Hippocampal formation (tissue), 2 donors: ENCODE measurements at regions not wholly inside any gene's neighbourhood (a gene's known extent, or its start where the extent isn't known, plus 50 kb on each side); places are given as distances from the start of the nearest gene placed in this dataset.
"Not testable (repeated sequence)": the region's sequence is repeated elsewhere in the genome, so short reads cannot be mapped to it uniquely, and the experiment has no call there.

Source experiments
- DNase-seq, 2 donors: peaks; one replicate each; lab custom pipeline; 2025; lab: John Stamatoyannopoulos, UW

- DNase-seq: no peak
Measured at GRCh38 chr10:63783882-63784281, 262.7 kb downstream of the REEP3 start.

DNA sequence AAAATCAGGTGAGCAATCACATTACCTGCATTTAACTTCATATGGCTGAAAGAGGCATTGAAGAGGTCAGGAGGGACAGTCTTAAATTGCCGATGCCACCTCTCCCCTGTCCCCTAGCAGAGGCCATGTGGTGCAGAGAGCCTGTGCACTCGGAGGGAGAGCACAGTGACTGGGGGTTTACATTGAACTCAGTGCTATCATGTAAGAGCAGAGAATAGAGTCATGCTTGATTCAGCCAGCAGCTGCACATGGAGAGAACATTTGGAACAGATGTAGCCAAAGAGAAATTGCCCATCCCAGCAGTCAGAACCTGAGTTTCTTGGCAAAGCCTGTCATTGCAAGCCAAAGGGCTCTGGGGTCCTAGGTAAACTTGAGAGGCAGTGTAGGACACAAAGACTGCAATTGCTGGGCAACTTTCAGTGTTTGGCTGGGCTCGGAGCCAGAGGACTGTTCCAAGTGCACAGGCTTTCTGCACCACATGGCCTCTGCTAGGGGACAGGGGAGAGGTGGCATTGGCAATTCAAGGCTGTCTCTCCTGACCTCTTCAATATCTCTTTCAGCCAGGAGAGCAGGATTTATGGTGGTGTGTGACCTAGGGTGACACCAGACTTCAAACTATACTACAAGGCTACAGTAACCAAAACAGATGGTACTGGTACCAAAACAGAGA, 267.1 kb downstream of the REEP3 start:
- no peak for DNase-seq

DNA sequence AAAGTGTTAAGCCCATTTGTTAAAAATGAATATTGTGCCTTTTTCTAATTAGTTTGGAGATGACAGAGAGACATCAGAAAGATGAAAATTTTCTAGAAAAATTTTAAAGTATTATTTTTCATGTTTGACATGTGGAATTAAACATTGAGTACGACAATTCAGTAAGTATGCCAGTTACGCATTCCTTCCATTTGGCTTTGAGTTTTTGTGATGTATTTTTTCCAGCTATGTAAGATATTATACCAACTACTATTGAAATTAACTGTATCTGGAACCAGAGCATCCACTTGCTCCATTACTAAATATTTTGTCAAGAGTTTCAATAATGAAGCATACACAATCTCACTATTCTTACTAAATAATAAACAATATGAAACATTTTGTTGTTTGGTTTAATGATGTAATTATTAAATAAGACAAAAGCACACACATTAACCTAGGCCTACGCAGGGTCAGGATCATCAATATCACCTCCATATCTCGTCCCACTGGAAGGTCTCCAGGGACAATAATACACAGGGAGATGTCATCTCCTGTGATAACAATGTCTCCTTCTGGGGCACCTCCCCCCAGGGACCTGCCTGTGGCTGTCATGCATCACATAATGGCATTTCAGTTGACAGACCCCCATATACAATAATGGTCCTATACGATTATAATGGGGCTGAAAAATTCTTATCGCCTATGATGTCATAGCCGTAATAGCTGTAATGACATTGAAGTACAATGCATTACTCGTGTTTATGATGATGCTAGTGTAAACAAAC, 274.1 kb downstream of the REEP3 start:
- no peak for DNase-seq

GRCh38 chr10:63798599-63799498, 277.6 kb downstream of the REEP3 start:
- no peak for DNase-seq

DNA sequence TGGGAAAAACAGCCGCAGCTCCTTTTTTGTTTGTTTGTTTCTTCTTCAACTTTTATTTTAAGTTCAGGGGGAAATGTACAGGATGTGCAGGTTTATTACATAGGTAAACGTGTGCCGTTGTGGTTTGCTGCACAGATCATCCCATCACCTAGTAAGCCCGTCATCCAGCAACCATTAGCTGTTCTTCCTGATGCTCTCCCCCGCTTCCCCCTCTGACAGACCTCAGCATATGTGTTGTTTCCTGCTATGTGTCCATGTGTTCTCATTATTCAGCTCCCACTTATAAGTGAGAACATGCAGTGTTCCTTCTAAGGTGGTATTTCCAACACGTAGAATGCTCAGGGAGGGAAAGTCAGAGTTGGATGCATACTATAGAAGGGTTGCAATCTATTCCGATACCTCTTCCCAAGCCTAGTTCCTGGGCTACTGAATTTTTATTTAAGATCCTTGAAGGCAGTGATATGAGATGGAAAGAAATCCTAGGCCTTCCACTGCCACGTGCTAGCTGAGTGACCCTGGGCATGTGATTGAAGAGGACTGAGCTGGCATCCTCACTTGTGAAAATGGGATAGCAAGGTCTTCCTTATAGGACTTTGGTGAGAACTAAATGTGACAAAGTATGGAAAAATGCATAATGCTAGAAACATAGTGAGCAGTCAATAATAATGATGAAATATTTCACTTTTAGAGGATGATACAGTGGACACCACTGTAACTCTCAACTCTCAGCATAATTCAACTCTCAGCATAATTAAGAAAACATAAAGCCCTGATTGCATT, 278.5 kb downstream of the REEP3 start:
- no peak for DNase-seq

GRCh38 chr10:63801166-63801565, 280.0 kb downstream of the REEP3 start:
- no peak for DNase-seq

GRCh38 chr10:63806330-63806729, 285.1 kb downstream of the REEP3 start:
- DNase-seq: no peak

GRCh38 chr10:63812501-63812900, 291.3 kb downstream of the REEP3 start:
- no peak for DNase-seq

DNA sequence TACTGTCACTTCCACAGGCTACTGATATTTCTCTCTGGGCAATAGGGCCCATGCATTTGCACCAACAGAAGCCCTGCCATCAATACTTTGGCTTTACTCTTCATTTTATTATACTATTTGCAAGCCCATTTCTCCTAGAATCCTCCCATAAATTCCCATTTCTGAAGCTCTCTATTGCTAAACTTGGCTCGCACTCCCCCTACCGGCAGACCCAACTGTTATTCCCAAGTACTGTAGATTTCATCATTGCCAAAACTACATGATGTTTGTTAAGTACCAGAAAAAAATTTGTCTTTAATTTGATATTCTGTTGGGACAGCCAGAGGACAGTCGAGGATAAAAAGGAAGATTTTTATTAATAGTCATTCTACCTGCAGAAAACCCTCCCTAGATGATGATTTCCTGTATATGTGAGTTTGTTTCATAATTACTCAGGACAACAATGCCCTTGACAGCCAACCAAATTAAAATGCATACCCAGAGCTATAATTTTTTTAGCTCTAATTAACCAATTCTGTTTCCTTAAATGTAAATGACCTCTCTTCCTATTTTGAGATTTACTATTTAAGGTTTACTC, 298.6 kb downstream of the REEP3 start:
- DNase-seq: peak; percentile 18 to 32

GRCh38 chr10:63822496-63822895, 301.3 kb downstream of the REEP3 start:
- no peak for DNase-seq

DNA sequence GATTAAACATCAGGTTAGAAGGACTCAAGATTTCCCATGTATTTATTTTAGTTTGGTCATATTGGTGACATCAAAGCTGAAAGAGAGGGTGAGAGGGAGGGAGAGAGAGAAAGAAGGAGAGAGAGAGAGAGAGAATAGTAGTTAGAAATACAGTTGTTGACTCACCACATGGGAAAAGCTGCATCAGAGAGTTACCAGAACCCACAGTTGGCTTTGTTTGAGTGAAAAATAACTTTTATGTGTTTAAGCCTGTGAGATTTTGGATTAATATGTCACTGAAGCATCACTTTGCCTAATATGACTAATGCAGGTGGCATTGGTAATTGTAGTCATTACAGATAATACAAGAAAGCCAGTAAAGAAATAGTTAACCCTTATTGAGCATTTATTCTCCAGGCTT, 303.9 kb downstream of the REEP3 start:
- DNase-seq: no peak

DNA sequence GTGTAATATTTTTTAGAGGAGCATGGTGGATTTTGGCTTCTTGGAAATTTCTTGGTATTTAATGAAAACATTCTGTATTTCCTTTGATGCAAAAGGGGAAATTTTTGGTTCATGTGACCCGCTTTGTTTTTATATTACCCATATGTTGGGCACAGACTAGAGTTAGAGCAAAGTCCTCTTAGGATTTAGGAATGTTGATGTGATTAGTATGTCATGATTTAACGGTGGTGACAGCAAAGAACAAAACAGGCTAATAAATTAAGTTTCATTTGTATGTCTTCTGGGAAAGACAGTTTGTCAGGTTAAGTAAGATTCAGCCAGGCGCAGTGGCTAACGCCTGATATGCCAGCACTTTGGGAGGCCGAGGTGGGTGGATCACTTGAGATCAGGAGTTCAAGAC, 304.6 kb downstream of the REEP3 start:
- DNase-seq: no peak

DNA sequence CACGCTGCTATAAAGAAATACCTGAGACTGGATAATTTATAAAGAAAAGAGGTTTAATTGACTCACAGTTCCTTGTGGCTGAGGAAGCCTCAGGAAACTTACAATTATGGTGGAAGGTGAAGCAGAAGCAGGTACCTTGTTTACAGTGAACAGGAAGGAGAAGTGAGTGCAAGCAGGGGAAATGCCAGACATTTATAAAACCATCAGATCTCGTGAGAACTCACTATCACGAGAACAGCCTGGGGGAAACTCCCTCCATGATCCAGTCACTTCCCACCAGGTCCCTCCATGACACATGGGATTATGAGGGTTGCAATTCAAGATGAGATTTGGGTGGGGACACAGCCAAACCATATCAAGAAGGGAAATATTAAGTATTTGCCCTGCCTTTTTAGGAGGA, 305.8 kb downstream of the REEP3 start:
- DNase-seq: not testable (repeated sequence)

- no peak for DNase-seq
Measured at GRCh38 chr10:63829020-63829419, 307.8 kb downstream of the REEP3 start.

GRCh38 chr10:63829573-63830149, 308.5 kb downstream of the REEP3 start:
- no peak for DNase-seq

- no peak for DNase-seq
Measured at GRCh38 chr10:63832686-63833085, 311.5 kb downstream of the REEP3 start.

- no peak for DNase-seq
Measured at GRCh38 chr10:63833411-63834060, 312.3 kb downstream of the REEP3 start.

DNA sequence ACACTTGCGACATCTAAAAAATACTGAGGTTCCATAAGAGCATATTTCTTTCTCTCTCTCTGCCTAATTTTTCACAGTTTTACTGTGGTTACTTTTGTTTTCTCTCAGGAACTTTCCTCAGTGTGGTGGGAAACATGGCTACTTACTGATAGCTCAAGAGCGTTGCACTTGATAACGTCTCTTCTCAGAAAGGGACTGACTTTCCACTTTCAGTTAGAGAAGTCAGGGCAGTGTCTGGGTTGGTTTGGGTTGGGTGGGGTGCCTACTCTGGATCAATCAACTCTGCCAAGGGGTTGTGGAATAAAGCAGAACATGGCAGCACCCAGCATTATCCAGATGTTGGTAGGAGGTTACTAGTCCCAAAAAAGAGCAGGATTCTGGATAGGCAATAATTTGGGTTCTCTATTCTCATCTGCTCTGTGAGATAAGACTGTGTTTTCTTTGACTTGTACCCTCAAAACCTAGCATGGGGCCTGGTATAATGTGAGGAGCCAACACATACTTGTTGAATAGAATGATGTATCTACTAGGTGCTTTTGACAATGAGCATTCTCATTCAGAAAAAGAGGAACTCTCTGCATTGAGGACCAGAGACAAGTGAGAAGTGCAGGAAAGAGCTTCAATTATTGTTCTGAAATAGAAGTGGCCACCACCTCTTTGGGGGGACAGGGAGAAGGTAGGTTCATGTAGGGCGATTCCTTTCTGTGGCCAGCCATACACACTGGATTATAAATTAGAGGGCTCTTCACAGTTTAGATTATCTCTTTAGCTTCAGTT, 315.7 kb downstream of the REEP3 start:
- DNase-seq: no peak

GRCh38 chr10:63841761-63842160, 320.6 kb downstream of the REEP3 start:
- DNase-seq: no peak

DNA sequence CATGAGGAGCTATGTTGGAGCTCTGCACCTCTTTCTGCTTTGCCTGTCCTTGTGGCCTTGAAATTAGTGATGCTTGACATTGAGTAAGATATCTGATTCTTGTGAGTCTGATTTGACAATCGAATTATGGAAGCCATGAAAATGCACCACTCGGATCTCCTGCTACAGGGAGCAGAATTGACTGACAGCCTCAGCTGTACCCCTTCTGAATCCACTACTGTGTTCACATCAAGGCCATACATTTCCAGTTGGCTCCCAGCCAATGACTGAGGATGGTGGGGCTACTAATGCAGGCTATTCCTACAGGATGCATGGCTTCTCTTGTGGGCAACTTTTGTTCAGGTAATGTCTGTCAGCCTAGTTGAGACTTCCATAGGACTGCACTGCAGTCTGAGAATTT, 321.9 kb downstream of the REEP3 start:
- DNase-seq: no peak
